ENCODE measurements at regions not wholly inside any gene's neighbourhood (a gene's known extent, or its start where the extent isn't known, plus 50 kb on each side); places are given as distances from the start of the nearest gene placed in this dataset.

DNA sequence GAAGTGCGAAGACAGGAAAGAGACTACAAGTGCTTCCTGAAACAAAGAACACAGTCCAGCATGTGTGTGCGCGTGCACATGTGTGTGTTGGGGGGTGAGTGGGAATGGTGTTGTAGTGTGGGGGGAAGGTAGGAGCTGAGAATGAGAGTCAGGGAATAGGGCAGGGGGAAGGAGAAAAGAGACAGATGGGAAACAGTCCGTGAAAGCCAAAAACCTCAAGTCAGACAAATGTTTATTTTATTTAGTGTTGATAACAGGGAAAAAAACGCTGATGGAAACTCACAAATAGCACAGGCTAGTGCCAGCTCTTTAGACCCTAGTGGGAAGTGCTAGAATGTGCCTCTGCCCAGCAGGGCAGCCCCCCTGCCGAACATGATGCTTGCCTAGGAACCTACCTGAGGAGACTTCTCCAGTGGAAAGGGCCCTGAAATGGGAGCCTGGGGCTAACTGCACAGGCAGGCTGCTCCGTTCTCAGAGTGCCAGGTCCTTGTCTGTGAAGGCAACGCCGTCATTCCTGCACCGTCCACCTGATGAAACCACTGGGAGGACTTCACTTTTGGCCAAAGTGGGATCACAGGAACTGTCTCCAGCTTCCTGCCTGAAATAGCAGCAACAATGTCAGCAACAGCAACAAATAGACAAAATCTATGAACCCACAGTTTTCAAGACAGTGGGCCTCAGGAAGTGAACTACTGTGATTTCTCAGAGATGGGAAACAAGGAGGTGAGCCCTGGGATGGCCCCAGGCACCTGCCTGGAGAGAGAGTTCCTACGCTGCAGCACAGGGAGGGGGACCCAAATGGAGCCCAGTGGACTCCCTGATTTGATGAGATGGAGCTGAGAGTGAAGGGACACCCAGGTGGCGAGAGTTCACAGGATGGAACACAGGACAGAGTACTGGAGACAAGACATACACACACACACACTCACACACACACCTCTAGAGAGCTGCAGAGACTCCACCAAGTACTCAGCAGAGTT lies 379.7 kb downstream of the RPS24 start:
- ATAC-seq (ENCODE audit: low read depth) = no peak

GRCh38 chr10:78414380-78414779 lies 380.7 kb downstream of the RPS24 start:
- no peak for ATAC-seq (ENCODE audit: low read depth)
- no peaks in the 10 kb centered on the region for H3K4me1 ChIP-seq (ENCODE audit: insufficient read depth, poor library complexity, severe bottlenecking)
- TF ChIP-seq, protein P1, sequence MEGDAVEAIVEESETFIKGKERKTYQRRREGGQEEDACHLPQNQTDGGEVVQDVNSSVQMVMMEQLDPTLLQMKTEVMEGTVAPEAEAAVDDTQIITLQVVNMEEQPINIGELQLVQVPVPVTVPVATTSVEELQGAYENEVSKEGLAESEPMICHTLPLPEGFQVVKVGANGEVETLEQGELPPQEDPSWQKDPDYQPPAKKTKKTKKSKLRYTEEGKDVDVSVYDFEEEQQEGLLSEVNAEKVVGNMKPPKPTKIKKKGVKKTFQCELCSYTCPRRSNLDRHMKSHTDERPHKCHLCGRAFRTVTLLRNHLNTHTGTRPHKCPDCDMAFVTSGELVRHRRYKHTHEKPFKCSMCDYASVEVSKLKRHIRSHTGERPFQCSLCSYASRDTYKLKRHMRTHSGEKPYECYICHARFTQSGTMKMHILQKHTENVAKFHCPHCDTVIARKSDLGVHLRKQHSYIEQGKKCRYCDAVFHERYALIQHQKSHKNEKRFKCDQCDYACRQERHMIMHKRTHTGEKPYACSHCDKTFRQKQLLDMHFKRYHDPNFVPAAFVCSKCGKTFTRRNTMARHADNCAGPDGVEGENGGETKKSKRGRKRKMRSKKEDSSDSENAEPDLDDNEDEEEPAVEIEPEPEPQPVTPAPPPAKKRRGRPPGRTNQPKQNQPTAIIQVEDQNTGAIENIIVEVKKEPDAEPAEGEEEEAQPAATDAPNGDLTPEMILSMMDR (IDR thresholded peaks at IDR 0.05; ENCODE audit: poor library complexity, severe bottlenecking) = no peak
- no peak overlapping the region for H3K27ac ChIP-seq (ENCODE audit: poor library complexity, severe bottlenecking)
- H3K27me3 ChIP-seq (ENCODE audit: insufficient read depth, poor library complexity, severe bottlenecking) = no peaks in the 10 kb centered on the region
- H3K4me3 ChIP-seq (ENCODE audit: severe bottlenecking) = no peak overlapping the region
- H3K9me3 ChIP-seq (ENCODE audit: severe bottlenecking) = no peaks in the 10 kb centered on the region
- H3K36me3 ChIP-seq (ENCODE audit: low read depth) = no peaks in the 10 kb centered on the region
- DNase-seq (ENCODE audit: low spot score) = no peak

More for the DNA sequence above, 379.7 kb downstream of the RPS24 start:
- TF ChIP-seq, protein P1 (IDR thresholded peaks at IDR 0.05; ENCODE audit: poor library complexity, severe bottlenecking) = no peak
- Histone ChIP-seq H3K36me3 (ENCODE audit: low read depth) (no peaks in the 10 kb centered on the region), H3K27me3 (ENCODE audit: insufficient read depth, poor library complexity, severe bottlenecking) (no peaks in the 10 kb centered on the region), H3K4me3 (ENCODE audit: severe bottlenecking) (no peak overlapping the region), H3K4me1 (ENCODE audit: insufficient read depth, poor library complexity, severe bottlenecking) (no peaks in the 10 kb centered on the region), H3K9me3 (ENCODE audit: severe bottlenecking) (no peaks in the 10 kb centered on the region), H3K27ac (ENCODE audit: poor library complexity, severe bottlenecking) (no peak overlapping the region)
- no peak for DNase-seq (ENCODE audit: low spot score)

- Histone ChIP-seq H3K4me3 (ENCODE audit: severe bottlenecking) (no peak overlapping the region), H3K27me3 (ENCODE audit: insufficient read depth, poor library complexity, severe bottlenecking) (no peaks in the 10 kb centered on the region), H3K9me3 (ENCODE audit: severe bottlenecking) (no peaks in the 10 kb centered on the region), H3K4me1 (ENCODE audit: insufficient read depth, poor library complexity, severe bottlenecking) (no peaks in the 10 kb centered on the region), H3K36me3 (ENCODE audit: low read depth) (no peaks in the 10 kb centered on the region), H3K27ac (ENCODE audit: poor library complexity, severe bottlenecking) (no peak overlapping the region)
- DNase-seq (ENCODE audit: low spot score) (no peak), ATAC-seq (ENCODE audit: low read depth) (no peak)
- TF ChIP-seq, protein P1 (IDR thresholded peaks at IDR 0.05; ENCODE audit: poor library complexity, severe bottlenecking) = no peak
These were observed 381.4 kb downstream of the RPS24 start for GRCh38 chr10:78415111-78415510.

DNA sequence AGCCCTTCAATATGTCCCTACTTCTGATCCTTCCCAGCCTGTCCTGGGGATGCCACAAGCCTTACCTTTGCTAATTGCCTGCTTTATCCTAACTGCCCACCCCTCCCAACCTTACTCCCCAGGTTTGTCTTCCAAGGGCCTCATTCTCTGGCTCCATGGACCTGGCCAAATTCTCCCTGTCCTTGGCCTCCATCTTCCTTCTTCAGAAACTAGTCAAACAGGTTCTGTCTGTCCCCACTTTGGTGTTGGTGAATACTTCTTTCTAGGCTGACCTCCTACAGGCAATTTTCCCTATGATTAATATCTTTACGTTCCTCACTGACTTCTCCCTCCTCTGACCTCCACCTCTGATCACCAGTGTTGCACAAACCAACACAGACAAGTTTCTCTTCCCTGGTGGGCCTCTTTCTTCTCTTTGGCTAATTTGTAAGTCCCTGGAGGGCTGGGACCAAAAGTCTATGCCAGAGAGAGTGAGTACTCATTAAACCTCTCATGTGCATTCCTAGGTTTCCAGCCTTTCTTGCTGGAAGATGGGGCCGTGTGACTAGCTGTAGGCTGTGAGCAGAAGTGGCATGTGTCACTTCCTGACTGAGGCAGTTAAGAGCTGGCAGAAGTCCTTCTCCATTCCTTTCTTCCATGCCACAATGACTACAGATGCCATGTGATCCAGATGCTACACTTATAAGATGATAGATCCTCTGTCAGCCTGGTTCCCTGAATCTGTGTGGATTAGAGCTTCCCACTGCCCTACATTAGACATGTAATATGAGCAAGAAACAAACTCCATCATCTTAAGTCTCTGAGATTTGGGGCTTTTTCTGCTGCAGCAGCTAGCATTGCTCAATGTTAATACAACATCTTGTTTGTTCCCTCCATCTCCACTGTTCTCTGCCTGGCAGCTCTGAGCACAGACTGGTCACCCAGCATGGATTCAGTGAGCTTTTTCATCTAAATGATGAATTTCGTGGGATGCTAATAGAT lies 382.7 kb downstream of the RPS24 start:
- H3K27ac ChIP-seq (ENCODE audit: poor library complexity, severe bottlenecking) = no peak overlapping the region
- no peaks in the 10 kb centered on the region for H3K4me1 ChIP-seq (ENCODE audit: insufficient read depth, poor library complexity, severe bottlenecking)
- ATAC-seq (ENCODE audit: low read depth) (no peak), DNase-seq (ENCODE audit: low spot score) (no peak)
- no peaks in the 10 kb centered on the region for H3K9me3 ChIP-seq (ENCODE audit: severe bottlenecking)
- no peak overlapping the region for H3K4me3 ChIP-seq (ENCODE audit: severe bottlenecking)
- TF ChIP-seq, protein P1 (IDR thresholded peaks at IDR 0.05; ENCODE audit: poor library complexity, severe bottlenecking) = no peak
- H3K36me3 ChIP-seq (ENCODE audit: low read depth) = no peaks in the 10 kb centered on the region
- H3K27me3 ChIP-seq (ENCODE audit: insufficient read depth, poor library complexity, severe bottlenecking) = no peaks in the 10 kb centered on the region
